H1 (cell line): ENCODE measurements at regions not wholly inside any gene's neighbourhood (a gene's known extent, or its start where the extent isn't known, plus 50 kb on each side); places are given as distances from the start of the nearest gene placed in this dataset.

Source experiments
- BCL11A ChIP-seq, 2 experiments: IDR thresholded peaks; one replicate each; pipeline ENCODE4 v1.6.1; 2011; ENCODE audit warnings: low read depth in 2 of 2, low read length in 2 of 2, mild to moderate bottlenecking in 2 of 2
- BRCA1 ChIP-seq: IDR thresholded peaks from 2 replicates; pipeline ENCODE4 v1.6.1; 2012; ENCODE audit warnings: low read depth, low read length, improper control_type of control experiment
- CHD7 ChIP-seq: fragments of 300-600 bp; sonication (generic); IDR thresholded peaks from 2 replicates; pipeline ENCODE4 v1.7.1; 2012; ENCODE audit warnings: low read length, moderate library complexity, mild to moderate bottlenecking, inconsistent platforms; ENCODE audit not compliant: insufficient replicate concordance
- EZH2 ChIP-seq: fragments of 200-600 bp; sonication (generic); IDR thresholded peaks from 2 replicates; pipeline ENCODE4 v1.7.1; 2012; ENCODE audit warnings: low read depth, mild to moderate bottlenecking, moderate library complexity, low read length, inconsistent platforms; ENCODE audit not compliant: severe bottlenecking
- JUND ChIP-seq: IDR thresholded peaks from 2 replicates; pipeline ENCODE4 v1.6.1; 2011; ENCODE audit warnings: mild to moderate bottlenecking, improper control_type of control experiment, low read length
- POLR2AphosphoS5 ChIP-seq: IDR thresholded peaks from 2 replicates; pipeline ENCODE4 v1.6.1; 2011; ENCODE audit warnings: low read depth, low read length
- SIX5 ChIP-seq: IDR thresholded peaks from 2 replicates; pipeline ENCODE4 v1.6.1; 2011; ENCODE audit warnings: mild to moderate bottlenecking, low read depth, low read length
- SP1 ChIP-seq: IDR thresholded peaks from 2 replicates; pipeline ENCODE4 v1.6.1; 2011; ENCODE audit warnings: low read depth, low read length
- TAF7 ChIP-seq: optimal IDR thresholded peaks from 2 replicates; pipeline ENCODE3; 2011; ENCODE audit warnings: low read depth, mild to moderate bottlenecking, inconsistent platforms, low read length, moderate library complexity, borderline replicate concordance
- YY1 ChIP-seq: IDR thresholded peaks from 2 replicates; pipeline ENCODE4 v1.6.1; 2011; ENCODE audit warnings: low read depth, mild to moderate bottlenecking, low read length

- TF ChIP-seq BCL11A (IDR thresholded peaks at IDR 0.05; ENCODE audit: low read depth in 2 of 2, low read length in 2 of 2) (no peak), EZH2 (no peak), TAF7 (no peak), YY1 (no peak), BRCA1 (no peak), SP1 (no peak), CHD7 (no peak), SIX5 (no peak), JUND (no peak), POLR2AphosphoS5 (no peak)
Observed at GRCh38 chr1:72432645-72433267, 150.4 kb upstream of the NEGR1 start (continued).
